Fibroblast of peridontal ligament (primary cell): ENCODE measurements at regions not wholly inside any gene's neighbourhood (a gene's known extent, or its start where the extent isn't known, plus 50 kb on each side); places are given as distances from the start of the nearest gene placed in this dataset.

ENCODE experiments used
- DNase-seq: peaks from one replicate; pipeline ENCODE4 v3.0.0-alpha.2; 2010; ENCODE audit errors: extremely low read depth

DNA sequence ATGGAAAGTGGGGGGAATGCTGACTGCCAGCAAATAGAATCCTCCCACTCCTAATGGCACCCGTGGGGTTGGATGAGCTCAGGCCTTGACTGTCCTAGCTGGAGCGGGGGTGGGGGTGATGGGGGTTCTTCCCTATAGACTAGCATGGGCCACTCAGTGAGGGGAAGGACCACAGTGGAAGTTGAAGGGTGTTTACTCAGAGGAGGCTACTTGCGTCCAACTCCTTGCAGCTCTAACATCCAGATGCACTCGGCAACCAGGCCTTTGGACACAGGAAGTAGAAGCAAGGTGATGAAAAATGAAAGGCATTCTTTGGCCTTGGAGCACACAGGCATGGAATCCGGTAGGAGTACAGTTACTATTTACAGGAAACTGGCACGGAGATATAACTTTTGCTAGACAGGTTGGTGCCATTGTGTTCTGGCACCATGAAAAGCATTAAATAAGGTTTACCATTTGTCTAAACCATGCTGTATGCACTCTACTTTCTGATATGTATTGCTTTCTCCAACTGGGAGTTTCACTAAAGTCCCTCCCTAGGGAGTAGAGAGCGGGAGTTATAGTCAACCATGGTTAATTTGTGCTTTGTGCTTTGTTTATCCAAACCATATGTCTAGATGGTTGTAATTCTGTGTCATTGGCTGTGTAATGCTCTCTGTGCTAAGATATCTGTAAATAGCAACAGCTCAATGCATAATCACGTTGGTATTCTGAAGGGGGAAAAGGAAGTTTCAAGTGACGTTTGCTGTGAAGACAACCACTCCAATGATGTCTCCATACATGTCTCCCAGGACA, 125.3 kb downstream of the TSHZ3 start:
- DNase-seq = peak; percentile 99

DNA sequence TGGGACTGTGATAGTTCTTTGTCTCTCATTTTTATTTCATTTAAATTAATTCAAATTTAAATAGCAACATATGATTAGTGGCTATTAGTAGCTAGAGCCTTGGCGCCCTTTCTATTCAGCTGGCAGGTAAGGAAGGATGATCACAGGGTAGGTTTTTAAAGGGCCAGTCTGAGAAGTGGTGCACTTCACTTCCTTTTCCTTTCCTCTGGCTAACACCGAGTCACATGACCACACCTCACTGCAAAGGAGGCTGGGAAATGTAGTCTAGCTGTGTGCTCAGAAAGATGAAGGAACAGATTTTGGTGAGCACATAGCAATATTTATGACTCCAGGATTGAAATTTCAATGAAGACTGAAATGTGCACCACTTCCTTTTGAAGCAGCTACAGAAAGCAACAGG, 128.7 kb downstream of the TSHZ3 start:
- DNase-seq = no peak

DNA sequence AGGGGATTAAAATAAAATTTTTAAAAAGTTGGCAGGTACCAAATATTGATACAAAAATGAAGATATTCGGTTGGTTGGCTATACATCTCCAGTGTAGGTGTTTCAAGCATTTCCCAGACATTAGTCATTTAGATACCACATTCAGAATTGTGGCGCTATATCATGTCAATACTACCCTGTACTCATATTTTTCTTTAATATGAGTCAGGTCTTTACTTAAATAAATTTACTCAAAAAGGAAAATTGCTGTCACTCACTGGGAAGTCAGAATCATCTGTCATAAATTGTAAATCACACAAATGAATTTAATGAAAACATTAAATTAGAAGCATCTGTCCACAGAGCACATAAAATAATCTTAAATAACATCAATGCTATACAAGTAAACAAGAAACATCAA, 134.2 kb downstream of the TSHZ3 start:
- no peak for DNase-seq

GRCh38 chr19:31214086-31214485, 135.2 kb downstream of the TSHZ3 start:
- DNase-seq = peak; percentile 99

DNA sequence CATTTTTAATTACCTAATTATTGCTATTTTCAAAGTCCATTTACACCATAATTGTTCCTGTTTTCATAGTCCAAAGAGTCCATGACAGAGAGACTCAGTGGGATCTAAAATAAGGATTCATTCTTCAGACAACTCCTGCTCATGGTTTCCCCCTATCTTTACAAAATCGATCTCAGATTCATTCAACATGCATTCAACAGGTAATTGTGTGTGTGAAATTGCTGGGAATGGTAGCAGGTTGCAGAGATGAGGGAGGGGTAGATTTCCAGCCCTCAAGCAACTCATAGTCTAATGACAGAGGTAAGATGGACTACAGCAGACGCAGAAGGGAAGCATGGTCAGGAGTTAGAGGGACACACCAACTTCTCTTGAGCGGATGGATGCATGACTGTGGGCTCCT, 138.1 kb downstream of the TSHZ3 start:
- no peak for DNase-seq

GRCh38 chr19:31205887-31206518, 143.2 kb downstream of the TSHZ3 start:
- no peak for DNase-seq

DNA sequence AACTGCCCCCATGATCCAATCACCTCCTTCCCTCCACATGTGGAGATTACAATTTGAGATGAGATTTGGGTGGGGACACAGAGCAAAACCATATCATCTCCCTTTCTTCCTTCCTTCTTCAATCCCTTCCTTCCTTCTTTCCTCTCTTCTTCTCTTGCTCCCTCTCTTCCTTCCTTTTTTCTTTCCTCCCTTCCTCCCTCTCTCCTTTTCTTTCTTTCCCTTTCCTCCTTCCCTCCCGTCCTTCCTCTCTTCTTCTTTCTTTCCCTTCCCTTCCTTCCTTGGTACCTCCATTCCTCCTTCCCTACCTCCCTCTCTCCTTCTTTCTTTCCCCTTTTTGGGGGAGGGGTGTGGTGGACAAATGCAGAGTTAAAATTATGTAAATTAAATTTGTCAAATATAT, 145.1 kb downstream of the TSHZ3 start:
- DNase-seq = no peak

DNA sequence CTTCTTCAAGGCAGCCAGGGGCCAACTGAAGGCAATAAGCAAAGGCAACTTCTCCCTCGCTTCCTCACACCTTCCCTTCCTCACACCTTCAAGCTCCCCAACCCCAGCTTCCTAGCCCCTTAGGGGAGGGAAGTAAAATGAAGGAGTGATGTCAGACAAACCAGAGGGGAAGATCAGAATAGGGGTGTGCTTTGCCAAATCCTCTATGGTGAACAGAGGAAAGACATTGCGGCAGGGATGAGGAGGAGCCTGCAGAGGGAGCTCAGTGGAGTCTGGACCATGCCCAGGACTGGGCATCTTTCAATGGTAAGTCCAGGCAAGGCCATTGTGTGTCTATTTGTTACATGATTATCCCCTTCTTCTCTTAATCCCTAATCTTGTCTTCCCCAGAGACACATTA, 164.0 kb downstream of the TSHZ3 start:
- no peak for DNase-seq

- DNase-seq = no peak
Measured at GRCh38 chr19:31181535-31181934, 167.7 kb downstream of the TSHZ3 start.

GRCh38 chr19:31180907-31181306, 168.3 kb downstream of the TSHZ3 start:
- no peak for DNase-seq

GRCh38 chr19:31179471-31179852, 169.8 kb downstream of the TSHZ3 start:
- no peak for DNase-seq

- DNase-seq = no peak
Measured at GRCh38 chr19:31178833-31179470, 170.3 kb downstream of the TSHZ3 start.

GRCh38 chr19:31177246-31177645, 172.0 kb downstream of the TSHZ3 start:
- no peak for DNase-seq

DNA sequence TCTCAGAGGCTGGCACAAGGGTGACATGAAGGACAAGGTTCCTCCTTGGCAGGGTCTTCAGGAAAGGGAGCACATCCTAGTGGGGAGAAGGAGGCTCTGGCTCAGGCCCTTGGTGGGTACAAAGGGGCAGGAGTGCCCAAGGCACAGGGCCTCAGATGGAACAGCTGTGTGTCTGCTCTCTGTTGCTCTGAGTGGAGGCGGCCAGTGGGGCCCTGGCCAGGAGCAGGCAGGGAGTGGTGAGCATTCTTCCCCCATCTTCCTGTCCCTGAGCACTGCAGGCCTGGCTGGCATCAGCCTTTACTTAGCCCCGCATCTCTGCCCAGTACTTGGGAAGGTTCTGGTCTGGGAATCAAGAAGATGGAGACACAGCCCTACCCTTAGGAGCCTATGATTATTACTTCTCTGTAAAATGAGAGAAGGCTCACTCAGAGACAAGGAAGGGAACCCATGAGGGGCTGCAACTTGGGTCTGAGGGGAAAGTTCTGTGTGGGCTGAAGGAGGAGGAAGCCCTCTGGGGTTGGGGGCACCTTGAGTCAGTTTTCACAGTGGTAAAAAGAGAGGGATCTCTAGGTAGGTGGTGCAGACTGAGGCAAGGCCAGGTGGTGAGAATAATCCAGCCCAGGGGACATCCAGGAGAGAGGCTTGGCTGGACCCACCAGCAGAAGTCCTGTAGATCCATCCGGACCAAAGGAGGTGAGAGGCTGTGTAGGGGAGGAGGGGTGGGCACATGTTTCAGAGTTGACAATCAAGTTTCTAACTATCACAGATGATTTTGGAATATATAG, 173.5 kb downstream of the TSHZ3 start:
- no peak for DNase-seq

GRCh38 chr19:31174948-31175347, 174.3 kb downstream of the TSHZ3 start:
- DNase-seq = no peak

GRCh38 chr19:31173991-31174390, 175.2 kb downstream of the TSHZ3 start:
- DNase-seq = no peak

DNA sequence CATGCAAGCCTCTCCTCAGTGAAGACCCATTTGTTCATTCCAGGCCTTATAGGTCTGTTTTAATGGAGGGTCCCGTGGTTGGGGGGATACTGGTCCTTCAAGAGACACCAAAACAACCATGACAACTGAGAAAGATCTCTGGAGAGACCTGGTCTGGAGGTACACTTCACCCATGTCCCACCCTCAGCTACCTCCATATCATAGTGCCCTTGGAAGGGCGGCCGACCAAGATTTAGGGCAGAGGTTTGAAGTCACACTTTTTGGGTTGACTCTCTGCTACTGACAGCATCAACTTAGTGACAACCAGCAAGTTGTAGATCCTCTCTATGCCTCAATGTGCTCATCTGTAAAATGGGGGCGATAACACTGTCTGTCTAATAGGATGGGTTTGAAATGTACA, 177.3 kb downstream of the TSHZ3 start:
- DNase-seq = no peak

- no peak for DNase-seq
Measured at GRCh38 chr19:31170046-31170445, 179.2 kb downstream of the TSHZ3 start.

- no peak for DNase-seq
Measured at GRCh38 chr19:31168106-31168625, 181.1 kb downstream of the TSHZ3 start.

DNA sequence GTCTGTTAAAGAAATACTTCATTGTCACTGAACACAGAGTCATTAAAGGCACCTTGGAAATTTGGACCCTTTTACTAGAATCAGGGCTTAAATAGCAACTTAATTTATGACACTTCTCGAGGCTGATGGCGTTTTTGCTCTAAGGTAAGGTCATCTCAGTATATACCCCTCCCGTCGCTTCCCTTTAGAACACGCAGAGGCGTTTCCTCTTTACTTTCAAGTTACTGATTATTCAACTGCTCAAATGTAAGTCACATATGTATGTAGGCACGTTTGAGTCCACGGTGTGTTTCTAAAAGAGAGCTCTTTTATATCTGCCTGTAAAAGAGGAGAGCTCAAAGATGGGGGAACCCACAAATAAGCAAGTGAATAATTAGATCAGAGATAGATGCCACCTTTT, 181.5 kb downstream of the TSHZ3 start:
- DNase-seq = no peak

GRCh38 chr19:31166206-31166605, 183.0 kb downstream of the TSHZ3 start:
- DNase-seq = no peak

GRCh38 chr19:31164791-31165251, 184.4 kb downstream of the TSHZ3 start:
- DNase-seq = no peak
